HG02642 (cell line): ENCODE measurements at regions not wholly inside any gene's neighbourhood (a gene's known extent, or its start where the extent isn't known, plus 50 kb on each side); places are given as distances from the start of the nearest gene placed in this dataset.

Experiments
- ATAC-seq: cut with Tn5 transposase; IDR thresholded peaks from one replicate; pipeline ENCODE4 v1.9.1; 2021; ENCODE audit warnings: mild to moderate bottlenecking; ENCODE audit not compliant: unreplicated experiment, poor library complexity

DNA sequence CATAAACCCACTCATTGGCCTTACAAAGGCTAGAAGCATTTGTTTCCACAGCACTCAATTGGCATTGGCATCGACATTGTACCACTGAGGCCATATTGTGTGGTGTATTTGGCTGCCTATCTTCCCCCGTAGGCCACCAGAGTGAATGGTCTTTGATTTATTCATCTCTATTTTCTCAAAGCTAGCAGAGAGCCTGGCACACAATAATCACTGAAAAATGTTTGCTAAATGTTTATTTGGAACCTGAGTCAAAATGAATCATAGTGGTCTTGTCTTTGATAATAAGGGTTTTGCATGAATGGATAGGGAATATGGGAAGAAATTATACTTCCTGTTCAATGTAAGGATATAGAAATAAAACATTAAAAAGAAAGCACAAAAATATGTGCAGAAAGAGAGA, 107.3 kb upstream of the SLC8A1 start:
- no peak for ATAC-seq

DNA sequence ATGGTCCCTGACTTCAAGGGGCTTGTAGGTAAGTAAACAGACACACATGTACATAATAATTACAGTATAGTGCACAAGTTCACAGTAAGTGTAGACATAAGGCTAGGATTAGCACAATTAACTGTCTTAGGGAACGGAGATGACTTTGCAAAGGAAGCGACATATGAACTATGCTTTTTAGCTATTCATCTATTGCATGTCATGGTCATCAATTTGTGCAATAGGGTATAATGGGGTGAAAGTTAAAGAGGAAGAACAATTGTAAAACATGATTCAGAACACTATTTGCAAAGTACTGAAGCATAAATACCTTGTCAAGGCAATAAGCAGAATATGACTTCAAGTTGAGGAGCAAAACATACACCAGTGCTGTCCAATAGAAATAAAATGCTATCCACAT, 112.3 kb upstream of the SLC8A1 start:
- ATAC-seq = no peak

DNA sequence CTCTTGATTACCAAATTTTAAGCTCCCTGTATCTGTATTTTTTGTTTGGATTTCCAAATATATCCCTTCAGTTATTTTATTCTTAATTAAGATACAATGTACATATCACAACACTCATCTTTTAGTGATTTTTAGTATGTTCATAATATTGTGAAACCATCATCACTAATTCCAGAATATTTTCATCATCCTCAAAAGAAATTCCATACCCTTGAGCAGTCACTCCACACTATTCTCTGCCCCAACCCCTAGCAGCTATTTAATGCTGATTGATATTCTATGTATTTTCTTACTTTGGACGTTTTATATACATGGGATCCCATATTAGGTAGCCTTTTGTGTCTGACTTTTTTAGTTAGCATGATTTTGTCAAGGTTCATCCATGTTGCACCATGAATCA, 127.4 kb upstream of the SLC8A1 start:
- ATAC-seq = no peak

DNA sequence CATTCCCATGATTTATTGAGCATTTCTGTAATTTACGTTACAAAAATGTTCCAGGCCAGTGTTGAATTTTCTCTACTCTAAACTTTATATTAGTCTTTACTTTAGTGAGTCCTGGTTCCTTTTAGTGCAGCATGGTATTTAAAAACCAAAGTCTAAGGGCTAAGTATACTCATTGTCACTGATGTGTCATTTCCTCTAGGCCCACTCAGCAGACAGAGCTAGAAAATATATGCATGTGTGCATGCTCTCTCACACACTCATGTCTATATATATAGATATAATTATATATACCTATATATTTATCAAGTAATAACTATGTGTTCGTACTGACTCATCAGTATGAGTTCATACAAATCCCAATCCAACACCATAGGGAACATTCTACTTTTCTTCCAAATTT, 132.5 kb upstream of the SLC8A1 start:
- no peak for ATAC-seq

DNA sequence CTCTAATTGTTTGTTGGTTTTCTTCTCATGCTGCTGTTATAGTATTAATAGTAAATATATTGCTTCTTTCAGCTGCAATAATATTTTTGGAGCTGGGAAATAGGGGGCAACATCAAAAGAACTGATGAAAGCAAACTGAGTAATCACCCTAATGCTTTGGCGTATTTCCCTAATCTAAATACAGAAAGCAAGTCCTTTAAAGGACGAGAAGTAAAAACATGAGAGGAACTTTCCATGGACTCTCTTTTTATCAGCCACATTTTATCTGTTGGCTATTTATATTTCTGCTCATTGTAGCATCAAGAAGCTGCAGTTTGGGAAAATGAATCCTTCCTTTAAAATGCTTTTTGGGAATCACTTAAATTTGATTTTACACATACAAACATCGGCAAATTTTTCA, 139.9 kb upstream of the SLC8A1 start:
- ATAC-seq = no peak

DNA sequence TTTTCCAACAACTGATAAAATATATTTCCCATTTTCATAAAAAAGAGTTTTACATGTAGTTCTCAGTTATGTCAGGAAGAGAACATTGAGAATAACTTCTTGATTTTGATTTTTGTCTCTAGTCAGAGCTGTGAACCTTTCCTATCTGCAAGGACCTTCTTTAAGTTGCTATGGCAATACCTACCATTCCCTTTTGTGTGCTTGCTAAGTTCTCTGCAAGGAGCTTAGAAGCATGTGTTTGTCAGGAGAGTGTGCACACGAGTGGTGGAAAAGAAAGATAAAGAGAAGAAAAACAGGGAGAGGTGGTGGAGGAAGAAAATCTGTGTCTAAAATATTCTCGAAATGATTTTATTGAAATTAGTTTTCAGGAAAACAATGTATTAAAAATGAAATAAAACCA, 140.3 kb upstream of the SLC8A1 start:
- no peak for ATAC-seq

DNA sequence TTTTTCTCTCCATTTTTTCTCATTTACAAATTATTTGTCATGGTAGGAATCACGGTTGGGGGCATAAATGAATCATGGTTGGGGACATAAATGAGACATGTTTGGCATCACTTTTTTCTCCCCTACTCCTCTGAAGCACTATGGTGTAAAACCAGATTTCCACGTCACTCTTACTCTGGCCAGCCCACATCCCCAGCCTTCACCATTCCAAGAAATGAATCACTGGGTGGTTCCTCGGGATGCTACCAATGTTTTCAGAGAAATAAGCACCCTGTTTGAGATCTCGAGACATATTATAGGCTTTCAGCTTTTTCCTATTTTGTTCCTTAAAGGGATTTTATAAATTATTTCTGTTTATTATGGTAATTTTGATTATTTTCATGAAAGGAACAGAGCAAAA, 155.0 kb upstream of the SLC8A1 start:
- ATAC-seq = no peak

DNA sequence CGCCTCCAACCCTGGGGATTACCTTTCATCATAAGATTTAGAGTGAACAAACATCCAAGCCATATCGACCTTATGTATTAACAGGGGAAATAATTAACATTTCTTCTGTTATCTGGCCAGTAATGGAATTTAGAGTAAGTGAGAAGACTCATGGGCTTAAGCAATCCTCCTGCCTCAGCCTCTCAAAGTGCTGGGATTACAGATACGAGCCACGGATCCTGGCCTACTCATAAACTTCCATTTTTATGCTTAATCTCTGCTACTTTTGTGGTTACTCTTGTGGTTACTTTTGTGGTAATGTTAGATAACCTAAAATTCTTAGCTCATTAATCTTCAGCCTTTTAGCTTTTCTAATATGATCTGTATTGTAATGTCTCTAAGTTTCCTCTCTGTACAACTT, 159.3 kb upstream of the SLC8A1 start:
- ATAC-seq = no peak

DNA sequence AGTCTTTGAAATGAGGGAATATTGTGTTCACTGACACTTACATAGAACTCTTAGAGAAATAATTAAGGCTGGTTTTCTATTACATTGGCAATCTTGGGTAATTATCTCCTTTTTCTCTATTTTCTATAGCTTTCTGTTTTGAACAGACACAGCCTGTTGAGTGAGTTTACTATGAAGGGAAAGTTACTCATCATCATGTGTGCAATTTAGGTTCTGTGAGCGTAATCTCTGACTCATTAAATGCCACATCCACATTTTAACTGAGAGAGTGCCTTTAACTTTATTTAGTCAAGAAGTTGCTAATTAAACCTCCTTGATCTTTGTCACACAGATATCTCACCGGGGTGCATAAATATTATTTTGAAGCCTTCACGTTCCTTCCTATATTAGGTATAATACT, 174.0 kb upstream of the SLC8A1 start:
- no peak for ATAC-seq

DNA sequence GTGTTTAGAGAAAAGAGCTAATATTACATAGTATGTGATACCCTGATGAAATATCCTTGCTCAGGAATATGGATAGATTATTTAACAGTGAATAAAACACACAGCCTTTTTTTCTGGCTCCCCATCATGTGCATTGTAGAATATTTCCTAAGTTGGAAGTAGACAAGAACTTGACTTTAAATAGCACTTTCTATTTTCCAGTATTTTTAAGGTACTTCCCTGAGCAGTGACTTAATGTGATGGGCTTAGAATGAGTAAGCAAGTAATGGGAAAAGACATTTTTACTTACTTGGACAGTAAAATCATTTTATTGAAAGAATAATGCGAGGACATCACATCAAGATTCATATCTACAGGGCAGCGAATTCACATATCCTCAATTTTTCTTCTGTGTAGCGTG, 176.7 kb upstream of the SLC8A1 start:
- ATAC-seq = no peak

DNA sequence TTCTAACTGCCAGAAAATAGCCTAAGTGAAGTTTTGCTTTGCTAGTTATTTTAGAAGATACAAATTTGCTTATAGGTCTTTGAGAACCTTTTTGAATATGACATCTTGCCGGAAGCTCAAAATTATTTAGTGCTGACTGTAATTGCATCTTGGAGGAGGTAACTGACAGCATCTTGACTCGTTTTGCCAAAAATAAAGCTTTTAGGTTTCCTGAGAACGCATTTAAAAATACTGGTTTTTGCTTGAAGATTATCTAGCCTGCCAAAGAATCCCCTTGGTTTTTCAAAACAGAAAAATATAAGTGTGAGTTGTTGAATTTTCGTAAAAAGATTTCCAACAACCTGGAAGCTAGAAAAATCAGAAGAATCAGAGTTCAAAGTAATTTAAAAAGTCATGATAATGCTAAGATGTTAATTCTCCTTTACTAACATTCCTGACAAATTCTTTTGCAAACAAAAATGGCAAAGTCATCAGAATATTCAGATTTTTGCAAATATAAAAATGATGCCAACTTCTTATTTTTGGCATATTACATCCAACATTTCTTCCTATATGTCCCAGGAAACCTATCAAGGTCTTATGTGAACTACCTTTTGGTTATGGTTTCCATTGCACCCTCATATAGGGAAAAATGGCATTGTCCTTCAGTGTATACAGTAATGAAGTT, 178.0 kb upstream of the SLC8A1 start:
- ATAC-seq = no peak

DNA sequence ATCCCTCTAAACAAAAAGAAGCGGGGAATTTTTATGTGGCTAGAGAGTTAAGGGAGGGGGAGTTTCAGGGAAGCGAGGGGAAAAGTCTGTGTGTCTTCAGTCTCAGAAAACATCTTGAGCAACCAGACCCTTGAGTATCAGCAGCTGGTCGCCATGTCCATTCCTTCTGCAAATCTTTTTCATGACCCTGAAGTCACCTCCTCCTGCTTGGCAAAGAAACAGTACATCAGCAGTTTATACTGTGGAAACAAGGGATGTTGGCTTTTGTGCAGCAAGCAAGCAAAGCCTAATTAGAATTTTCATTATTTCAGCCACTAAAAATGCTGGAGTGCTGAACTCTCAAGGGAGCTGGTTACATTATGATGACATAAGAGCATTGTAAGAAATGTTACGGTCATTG, 187.4 kb upstream of the SLC8A1 start:
- ATAC-seq = no peak

DNA sequence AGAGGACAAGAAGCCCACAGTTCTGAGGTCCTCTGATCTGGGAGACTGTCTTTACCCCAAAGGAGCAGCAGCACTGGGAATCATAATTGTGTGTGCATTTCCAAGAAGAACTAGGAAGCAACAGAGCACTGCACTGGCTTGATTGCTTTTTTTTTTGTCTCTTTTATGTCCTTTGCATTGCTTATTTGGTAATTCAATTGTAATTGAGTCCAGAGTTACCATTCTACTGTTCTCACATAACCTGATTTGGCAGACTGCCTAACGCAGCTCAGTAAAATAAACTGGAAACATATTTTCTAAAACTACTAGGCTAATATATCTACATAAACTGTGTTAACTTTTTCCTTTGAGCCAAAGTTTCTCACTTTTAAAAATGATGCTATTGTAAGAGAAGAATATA, 190.3 kb upstream of the SLC8A1 start:
- ATAC-seq = no peak

DNA sequence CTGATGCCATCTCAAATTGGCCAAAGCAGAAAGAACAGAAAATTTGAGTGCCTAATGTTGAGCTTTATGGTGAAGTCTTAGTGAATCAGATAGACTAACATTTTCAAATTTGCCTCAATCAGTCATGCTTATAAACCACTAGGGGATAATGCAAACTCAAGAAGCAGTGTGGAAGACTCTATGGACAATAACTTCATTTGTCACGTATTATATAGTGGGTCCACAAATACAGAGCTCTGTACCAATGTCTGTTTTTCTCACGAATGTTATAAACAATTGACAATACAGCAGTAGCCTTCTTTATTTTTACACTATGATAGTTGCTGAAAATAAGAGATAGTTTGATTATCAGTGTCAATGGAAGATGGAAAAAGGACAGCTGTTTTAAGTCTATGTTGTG, 190.8 kb upstream of the SLC8A1 start:
- ATAC-seq = no peak

DNA sequence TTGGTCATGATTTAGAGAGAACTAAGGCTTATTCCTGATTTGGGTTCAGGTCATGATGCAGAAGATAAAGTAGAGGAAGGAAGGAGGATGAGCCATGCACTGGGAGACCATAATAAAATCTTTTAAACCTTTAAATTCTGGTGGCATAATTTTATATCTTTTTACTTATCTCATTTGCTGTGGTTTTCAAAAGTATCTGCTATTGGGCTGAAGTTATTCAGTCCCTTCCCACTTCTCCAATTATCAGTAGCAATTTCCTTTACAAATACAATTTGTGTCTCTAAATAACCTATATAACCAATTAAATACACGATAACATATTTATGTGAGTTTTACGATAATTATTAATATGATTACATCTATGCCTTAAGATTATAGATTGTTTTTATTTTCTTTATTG, 194.8 kb upstream of the SLC8A1 start:
- ATAC-seq = no peak

DNA sequence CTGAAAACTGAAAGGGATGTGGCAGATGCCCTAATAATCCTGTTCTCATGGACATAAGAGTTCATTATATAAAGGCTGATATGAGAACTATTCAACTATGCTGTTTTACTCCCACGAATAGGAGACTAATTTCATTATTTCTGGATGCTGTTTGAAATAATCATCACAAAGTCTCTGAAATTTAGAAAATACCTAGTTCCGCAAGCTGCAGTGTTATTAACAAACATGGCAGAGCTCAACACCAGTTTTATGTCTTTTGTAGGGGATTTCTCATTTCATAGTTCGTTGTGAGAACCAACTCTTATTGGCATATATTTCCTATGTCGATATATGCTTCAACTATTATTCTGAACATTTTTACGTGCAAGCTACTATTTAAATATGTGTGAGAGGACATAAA, 200.3 kb upstream of the SLC8A1 start:
- ATAC-seq = no peak

DNA sequence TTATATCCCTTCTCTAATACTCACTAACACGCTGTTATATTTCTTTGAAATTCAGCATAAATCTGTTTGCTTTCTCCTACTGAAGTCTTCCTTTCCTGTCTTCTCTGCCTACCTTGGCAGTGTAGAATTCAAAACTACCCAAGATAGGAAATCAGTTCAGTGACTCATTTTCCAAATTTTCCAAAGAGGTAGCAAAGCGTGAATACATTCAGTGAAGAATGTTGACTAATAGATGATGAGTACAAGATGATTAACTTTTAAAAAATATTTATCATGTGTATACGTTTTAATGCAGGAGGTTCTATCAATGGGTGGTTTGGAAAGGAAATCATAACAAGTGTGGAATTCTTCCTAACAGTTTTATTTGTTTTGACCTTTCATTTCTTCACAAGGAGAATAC, 201.9 kb upstream of the SLC8A1 start:
- ATAC-seq = no peak

DNA sequence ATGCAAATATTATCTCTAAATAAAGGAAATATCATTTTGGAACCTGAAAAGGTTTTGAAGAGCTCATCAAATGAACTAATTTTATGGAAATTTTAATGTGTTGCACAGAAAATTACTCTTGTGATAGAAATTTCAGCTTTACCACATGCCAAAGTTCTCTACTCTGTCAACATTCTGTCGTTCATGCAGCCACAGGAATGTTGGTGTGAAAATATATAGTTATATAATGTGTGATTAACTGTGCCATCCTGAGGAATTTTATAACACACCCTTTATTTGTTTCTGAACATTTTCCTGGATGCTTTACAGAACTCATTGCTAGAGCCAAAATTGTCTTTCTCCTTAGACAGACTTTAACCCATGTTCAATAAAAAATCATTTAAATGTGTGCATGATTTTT, 202.5 kb upstream of the SLC8A1 start:
- no peak for ATAC-seq

DNA sequence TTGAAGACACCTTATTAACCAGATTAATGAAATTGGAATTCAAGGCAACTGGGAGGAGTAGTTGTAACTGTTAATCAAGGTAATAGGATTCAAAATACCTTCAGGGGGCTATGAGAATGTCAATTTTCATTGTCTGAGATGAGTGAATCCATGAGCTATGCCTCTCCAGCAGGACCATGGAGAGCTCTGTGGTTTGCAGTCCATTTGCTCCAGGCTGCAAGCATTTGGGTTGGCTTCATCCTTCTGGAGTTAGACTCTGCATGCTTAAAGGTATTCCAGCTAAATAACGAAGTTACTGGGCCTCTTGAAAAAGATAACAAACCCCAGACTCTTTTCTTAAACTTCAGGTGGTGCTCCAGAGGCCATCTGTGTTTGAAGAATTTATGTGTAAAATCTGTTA, 207.1 kb upstream of the SLC8A1 start:
- ATAC-seq = no peak

DNA sequence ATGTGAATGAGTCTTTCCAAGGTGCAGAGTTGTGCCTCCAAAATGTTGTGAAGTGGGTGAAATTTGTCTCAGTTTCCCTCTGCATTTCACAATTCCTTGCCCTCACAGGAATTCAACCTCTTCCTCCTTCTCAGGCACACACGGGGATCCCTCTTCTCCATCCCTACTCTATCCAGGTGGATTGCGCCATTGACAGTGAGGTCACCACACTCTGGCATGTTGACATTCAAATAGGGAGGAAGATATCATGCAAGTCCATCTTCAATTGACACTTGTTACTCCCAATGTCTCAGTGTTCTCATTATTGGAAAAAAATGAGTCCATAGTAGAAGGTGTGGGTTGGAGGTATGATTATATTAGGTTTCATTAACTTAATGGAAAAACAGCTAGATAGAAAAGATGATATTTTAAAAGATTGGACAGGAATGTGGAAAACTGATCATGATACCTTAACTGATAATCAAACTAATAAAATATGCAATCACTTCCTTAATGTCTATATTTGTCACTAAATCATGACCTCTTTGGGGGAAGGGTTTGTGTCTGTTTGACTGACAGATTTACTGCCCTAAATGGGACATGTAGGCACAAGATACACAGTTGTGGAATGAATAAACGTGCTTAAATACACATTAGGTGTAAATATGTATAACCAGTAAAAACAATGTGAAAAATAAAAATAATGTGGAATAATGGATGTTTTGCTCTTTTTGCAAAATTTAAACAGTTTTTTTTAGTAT, 213.8 kb upstream of the SLC8A1 start:
- ATAC-seq = no peak

DNA sequence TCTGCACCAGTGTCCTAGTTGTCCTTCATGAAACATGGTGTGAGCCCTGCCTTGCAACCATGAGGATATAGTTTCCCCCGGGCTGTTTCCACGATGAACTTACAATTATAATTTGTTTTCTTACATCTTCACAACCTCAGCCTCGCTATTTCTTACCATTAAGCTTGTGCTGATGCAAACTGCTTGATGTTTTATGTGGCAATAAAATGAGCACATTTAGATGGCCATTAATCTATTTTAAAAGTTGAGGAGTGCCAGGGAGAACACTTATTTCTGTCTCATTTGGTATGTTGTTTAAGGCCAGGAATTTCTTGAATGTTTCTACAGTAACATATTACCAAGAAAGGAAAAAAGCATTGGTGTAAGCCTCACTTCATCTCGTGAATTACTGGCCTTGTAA, 214.5 kb upstream of the SLC8A1 start:
- ATAC-seq = no peak

DNA sequence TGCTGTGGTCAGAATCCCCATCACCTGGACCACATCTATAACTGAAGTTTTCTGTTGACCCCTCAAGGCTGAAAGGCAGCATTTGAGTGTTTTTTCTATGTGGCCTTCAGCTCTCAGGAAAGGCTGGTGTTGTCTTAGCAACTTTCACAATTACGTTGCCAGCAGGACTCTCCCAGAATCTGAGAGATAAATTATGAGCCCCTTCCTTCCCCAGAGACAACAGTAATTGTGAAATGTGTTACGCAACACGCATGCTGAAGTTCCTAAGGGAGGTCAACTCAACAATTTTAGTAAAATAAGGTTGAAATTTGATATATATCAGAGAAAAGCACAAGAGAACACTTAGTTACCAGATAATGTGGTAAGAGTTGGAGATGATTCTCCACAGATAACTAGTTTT, 216.5 kb upstream of the SLC8A1 start:
- no peak for ATAC-seq
